ENCODE measurements at regions not wholly inside any gene's neighbourhood (a gene's known extent, or its start where the extent isn't known, plus 50 kb on each side); places are given as distances from the start of the nearest gene placed in this dataset.

- no peaks in the 10 kb centered on the region for H3K36me3 ChIP-seq (ENCODE audit: control insufficient read depth, insufficient read depth, low read length)
- no peak overlapping the region for H3K27ac ChIP-seq (ENCODE audit: low read length)
- Mint-ChIP-seq H3K4me3 (no peak overlapping the region), H3K27me3 (ENCODE audit: low read depth in 2 of 2) (no peaks in the 10 kb centered on the region), H3K27ac (no peak overlapping the region), H3K36me3 (peaks cover 16% of the 10 kb centered on the region), H3K9me3 (peaks cover 16 to 27% of the 10 kb centered on the region in 2 donors), H3K4me1 (no peaks in the 10 kb centered on the region)
- WGBS (ENCODE audit: insufficient coverage): 96% methylated on average over 4 of the region's 4 CpGs
- TF ChIP-seq CTCF (IDR thresholded peaks at IDR 0.05): no peak
- ATAC-seq (no peak), DNase-seq (no peak)
- no peaks in the 10 kb centered on the region for H3K4me1 ChIP-seq (ENCODE audit: control insufficient read depth, insufficient read depth, low read length)
- H3K27me3 ChIP-seq (ENCODE audit: control insufficient read depth, insufficient read depth, low read length): no peaks in the 10 kb centered on the region
- intact Hi-C loops (cut with micrococcal nuclease): no loop called here
- H3K4me3 ChIP-seq (ENCODE audit: low read length): no peak overlapping the region
- peaks cover 9% of the 10 kb centered on the region for H3K9me3 ChIP-seq (ENCODE audit: control insufficient read depth, insufficient read depth, low read length)
Measured at GRCh38 chr5:105460721-105461120, 1898.1 kb upstream of the NUDT12 start.

- TF ChIP-seq CTCF (IDR thresholded peaks at IDR 0.05): no peak
- no peaks in the 10 kb centered on the region for H3K4me1 Mint-ChIP-seq
- ATAC-seq (no peak), DNase-seq (no peak)
- H3K27ac Mint-ChIP-seq: no peak overlapping the region
- Histone ChIP-seq H3K36me3 (ENCODE audit: control insufficient read depth, insufficient read depth, low read length) (no peaks in the 10 kb centered on the region), H3K9me3 (ENCODE audit: control insufficient read depth, insufficient read depth, low read length) (peaks cover 12% of the 10 kb centered on the region), H3K27ac (ENCODE audit: low read length) (no peak overlapping the region), H3K4me3 (ENCODE audit: low read length) (no peak overlapping the region), H3K27me3 (ENCODE audit: control insufficient read depth, insufficient read depth, low read length) (no peaks in the 10 kb centered on the region), H3K4me1 (ENCODE audit: control insufficient read depth, insufficient read depth, low read length) (no peaks in the 10 kb centered on the region)
- 85% methylated on average over 3 of the region's 3 CpGs for WGBS (ENCODE audit: insufficient coverage)
- H3K27me3 Mint-ChIP-seq (ENCODE audit: low read depth in 2 of 2): no peaks in the 10 kb centered on the region
- H3K36me3 Mint-ChIP-seq: no peaks in the 10 kb centered on the region
- H3K4me3 Mint-ChIP-seq: no peak overlapping the region
- H3K9me3 Mint-ChIP-seq: peaks cover 12 to 18% of the 10 kb centered on the region in 2 donors
- intact Hi-C loops (cut with micrococcal nuclease): no loop called here
Measured at GRCh38 chr5:105453216-105453807, 1890.7 kb upstream of the NUDT12 start.

GRCh38 chr5:105448271-105448670 is 1885.7 kb upstream of the NUDT12 start:
- H3K9me3 ChIP-seq (ENCODE audit: control insufficient read depth, insufficient read depth, low read length): peaks cover 16% of the 10 kb centered on the region
- Mint-ChIP-seq H3K27me3 (ENCODE audit: low read depth in 2 of 2) (no peaks in the 10 kb centered on the region), H3K9me3 (peaks cover 17 to 22% of the 10 kb centered on the region in 2 donors), H3K4me1 (no peaks in the 10 kb centered on the region), H3K4me3 (no peak overlapping the region), H3K36me3 (peaks cover 8% of the 10 kb centered on the region), H3K27ac (no peak overlapping the region)
- ATAC-seq (no peak), DNase-seq (no peak)
- no peaks in the 10 kb centered on the region for H3K27me3 ChIP-seq (ENCODE audit: control insufficient read depth, insufficient read depth, low read length)
- no peaks in the 10 kb centered on the region for H3K4me1 ChIP-seq (ENCODE audit: control insufficient read depth, insufficient read depth, low read length)
- no peak overlapping the region for H3K4me3 ChIP-seq (ENCODE audit: low read length)
- 95% methylated on average over 2 of the region's 3 CpGs for WGBS (ENCODE audit: insufficient coverage)
- H3K27ac ChIP-seq (ENCODE audit: low read length): no peak overlapping the region
- TF ChIP-seq CTCF (IDR thresholded peaks at IDR 0.05): no peak
- H3K36me3 ChIP-seq (ENCODE audit: control insufficient read depth, insufficient read depth, low read length): no peaks in the 10 kb centered on the region
- intact Hi-C loops (cut with micrococcal nuclease): no loop called here

GRCh38 chr5:105430516-105430915 is 1867.9 kb upstream of the NUDT12 start:
- Histone ChIP-seq H3K27ac (ENCODE audit: low read length) (no peak overlapping the region), H3K36me3 (ENCODE audit: control insufficient read depth, insufficient read depth, low read length) (no peaks in the 10 kb centered on the region), H3K27me3 (ENCODE audit: control insufficient read depth, insufficient read depth, low read length) (no peaks in the 10 kb centered on the region), H3K9me3 (ENCODE audit: control insufficient read depth, insufficient read depth, low read length) (no peaks in the 10 kb centered on the region), H3K4me3 (ENCODE audit: low read length) (no peak overlapping the region), H3K4me1 (ENCODE audit: control insufficient read depth, insufficient read depth, low read length) (no peaks in the 10 kb centered on the region)
- Mint-ChIP-seq H3K27me3 (ENCODE audit: low read depth in 2 of 2) (no peaks in the 10 kb centered on the region), H3K4me3 (no peak overlapping the region), H3K27ac (no peak overlapping the region), H3K9me3 (peaks cover 14 to 32% of the 10 kb centered on the region in 2 donors), H3K4me1 (no peaks in the 10 kb centered on the region), H3K36me3 (peaks cover 9% of the 10 kb centered on the region)
- intact Hi-C loops (cut with micrococcal nuclease): no loop called here
- WGBS (ENCODE audit: insufficient coverage): 54% methylated on average over 2 of the region's 2 CpGs
- no peak for DNase-seq
- no peak for TF ChIP-seq CTCF (IDR thresholded peaks at IDR 0.05)
- no peak for ATAC-seq

Data from natural killer cell (primary cell).